ENCODE measurements at regions not wholly inside any gene's neighbourhood (a gene's known extent, or its start where the extent isn't known, plus 50 kb on each side); places are given as distances from the start of the nearest gene placed in this dataset.

GRCh38 chr2:7900593-7900992 lies 781.3 kb upstream of the ID2 start:
- H3K27ac ChIP-seq, result no peak overlapping the region
- intact Hi-C loops (cut with DNase I), result no loop called here
- TF ChIP-seq CTCF (IDR thresholded peaks at IDR 0.05) (no peak), POLR2A (IDR thresholded peaks at IDR 0.05) (no peak)
- H3K4me3 ChIP-seq, result no peak overlapping the region
- no peaks in the 10 kb centered on the region for H3K4me1 ChIP-seq (replicated peaks in 1 of 2)
- H3K36me3 ChIP-seq (replicated peaks in 1 of 2), result no peaks in the 10 kb centered on the region
- H3K9me3 ChIP-seq (replicated peaks in 1 of 3), result no peaks in the 10 kb centered on the region
- H3K27me3 ChIP-seq, result no peaks in the 10 kb centered on the region
- no peak for DNase-seq
- WGBS, 4 donors, result 80 to 89% (median 84%) methylated on average over 5 of the region's 5 CpGs

- H3K27ac ChIP-seq, result no peak overlapping the region
- intact Hi-C loops (cut with DNase I), result no loop called here
- no peaks in the 10 kb centered on the region for H3K4me1 ChIP-seq (replicated peaks in 1 of 2)
- TF ChIP-seq CTCF (IDR thresholded peaks at IDR 0.05), result no peak
- no peak for TF ChIP-seq POLR2A (IDR thresholded peaks at IDR 0.05)
- no peaks in the 10 kb centered on the region for H3K9me3 ChIP-seq (replicated peaks in 1 of 3)
- no peaks in the 10 kb centered on the region for H3K27me3 ChIP-seq
- WGBS, 4 donors, result 77 to 90% (median 86%) methylated on average over 5 of the region's 5 CpGs
- no peak for DNase-seq
- no peaks in the 10 kb centered on the region for H3K36me3 ChIP-seq (replicated peaks in 1 of 2)
- H3K4me3 ChIP-seq, result no peak overlapping the region
These were observed 779.5 kb upstream of the ID2 start for GRCh38 chr2:7902251-7902765.

GRCh38 chr2:7904319-7904718 lies 777.5 kb upstream of the ID2 start:
- H3K9me3 ChIP-seq (replicated peaks in 1 of 3), result no peaks in the 10 kb centered on the region
- intact Hi-C loops (cut with DNase I), result no loop called here
- H3K27ac ChIP-seq, result no peak overlapping the region
- no peak overlapping the region for H3K4me3 ChIP-seq
- DNase-seq, result no peak
- no peaks in the 10 kb centered on the region for H3K36me3 ChIP-seq (replicated peaks in 1 of 2)
- 90 to 94% (median 93%) methylated on average over 3 of the region's 3 CpGs for WGBS, 4 donors
- no peaks in the 10 kb centered on the region for H3K27me3 ChIP-seq
- TF ChIP-seq POLR2A (IDR thresholded peaks at IDR 0.05), result no peak
- no peaks in the 10 kb centered on the region for H3K4me1 ChIP-seq (replicated peaks in 1 of 2)

- Histone ChIP-seq H3K4me1 (replicated peaks in 1 of 2) (no peaks in the 10 kb centered on the region), H3K4me3 (no peak overlapping the region), H3K36me3 (replicated peaks in 1 of 2) (no peaks in the 10 kb centered on the region), H3K27ac (no peak overlapping the region), H3K27me3 (no peaks in the 10 kb centered on the region), H3K9me3 (replicated peaks in 1 of 3) (no peaks in the 10 kb centered on the region)
- DNase-seq, result no peak
- TF ChIP-seq POLR2A (IDR thresholded peaks at IDR 0.05), result no peak
- no peak for TF ChIP-seq CTCF (IDR thresholded peaks at IDR 0.05)
- intact Hi-C loops (cut with DNase I), result no loop called here
- 87 to 90% (median 90%) methylated on average over 12 of the region's 12 CpGs for WGBS, 4 donors
These were observed 776.1 kb upstream of the ID2 start for GRCh38 chr2:7905756-7906155.

GRCh38 chr2:7906431-7906830 lies 775.4 kb upstream of the ID2 start:
- TF ChIP-seq POLR2A (IDR thresholded peaks at IDR 0.05) (no peak), CTCF (IDR thresholded peaks at IDR 0.05) (no peak)
- no peaks in the 10 kb centered on the region for H3K9me3 ChIP-seq (replicated peaks in 1 of 3)
- intact Hi-C loops (cut with DNase I), result no loop called here
- no peaks in the 10 kb centered on the region for H3K4me1 ChIP-seq (replicated peaks in 1 of 2)
- H3K4me3 ChIP-seq, result no peak overlapping the region
- WGBS, 4 donors, result 70 to 87% (median 79%) methylated on average over 6 of the region's 6 CpGs
- no peak overlapping the region for H3K27ac ChIP-seq
- H3K27me3 ChIP-seq, result no peaks in the 10 kb centered on the region
- DNase-seq, result no peak
- no peaks in the 10 kb centered on the region for H3K36me3 ChIP-seq (replicated peaks in 1 of 2)

Measured in adrenal gland (tissue), 9 donors.